GM21515 (cell line): ENCODE measurements at regions not wholly inside any gene's neighbourhood (a gene's known extent, or its start where the extent isn't known, plus 50 kb on each side); places are given as distances from the start of the nearest gene placed in this dataset.

Experiments
- ATAC-seq: cut with Tn5 transposase; IDR thresholded peaks from one replicate; pipeline ENCODE4 v1.9.1; 2021; ENCODE audit not compliant: unreplicated experiment

- no peak for ATAC-seq
Measured at GRCh38 chr9:81841333-81841732, 86.9 kb upstream of the SPATA31D4 start.

DNA sequence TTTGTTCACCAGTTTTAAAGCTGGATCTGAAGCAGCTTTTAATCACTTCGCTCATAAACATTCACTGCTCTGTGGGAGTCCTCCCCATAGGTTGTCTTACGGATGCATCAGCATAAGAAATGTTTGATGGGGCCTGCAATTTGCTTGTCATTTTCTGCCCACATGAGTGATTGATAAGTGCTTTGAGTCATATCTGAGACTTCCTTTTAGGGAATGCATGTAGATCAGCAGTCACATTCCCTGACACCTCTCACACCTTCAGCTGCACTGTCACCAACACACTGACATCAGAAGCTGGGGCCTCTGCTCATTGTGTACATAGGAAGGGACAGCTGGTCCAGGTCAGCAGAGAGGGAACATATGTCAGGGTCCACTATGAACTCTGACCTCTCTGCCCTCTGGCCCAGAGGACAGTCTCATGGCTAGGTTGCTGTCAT, 84.1 kb upstream of the SPATA31D4 start:
- ATAC-seq: no peak

GRCh38 chr9:81847181-81847915, 80.9 kb upstream of the SPATA31D4 start:
- ATAC-seq: no peak

DNA sequence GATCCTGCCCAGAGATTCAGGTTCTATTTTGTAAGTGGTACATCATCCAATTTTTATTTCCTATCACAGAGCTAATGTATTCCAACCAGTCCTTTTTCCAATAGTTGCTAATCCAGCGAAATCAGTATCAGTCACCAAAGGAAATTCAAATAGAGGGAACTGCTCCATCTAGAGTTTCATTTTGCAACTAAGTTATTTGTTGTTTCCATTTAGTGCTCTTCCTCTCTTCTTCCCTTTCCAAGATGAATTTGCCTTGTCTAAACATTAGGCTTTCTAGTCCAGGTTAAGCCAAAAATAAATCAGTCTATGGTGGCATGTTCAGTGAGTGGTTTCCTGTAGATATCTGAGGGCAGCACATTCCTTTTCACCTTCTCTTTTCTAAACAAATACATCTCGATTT, 79.8 kb upstream of the SPATA31D4 start:
- no peak for ATAC-seq

- no peak for ATAC-seq
Measured at GRCh38 chr9:81849631-81850259, 78.5 kb upstream of the SPATA31D4 start.

DNA sequence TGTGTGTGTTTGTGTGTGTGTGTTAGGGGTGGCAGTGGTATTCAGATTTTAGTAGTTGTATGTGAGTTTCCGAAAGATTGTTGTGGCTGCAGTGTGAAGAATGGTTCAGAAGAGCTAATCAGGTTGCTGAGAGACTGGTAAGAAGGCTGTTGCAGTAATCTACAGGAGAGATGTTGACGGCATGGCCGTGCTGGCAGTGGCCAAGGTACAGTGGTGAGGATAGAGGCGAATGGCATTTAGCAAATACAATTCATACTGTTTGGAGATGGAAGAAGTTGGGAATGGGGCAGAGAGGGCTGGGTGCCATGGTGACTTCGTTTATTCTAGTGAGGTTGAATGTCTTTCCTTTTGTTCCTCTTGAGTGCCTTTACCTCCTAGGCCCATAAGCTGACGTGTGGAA, 77.5 kb upstream of the SPATA31D4 start:
- no peak for ATAC-seq

DNA sequence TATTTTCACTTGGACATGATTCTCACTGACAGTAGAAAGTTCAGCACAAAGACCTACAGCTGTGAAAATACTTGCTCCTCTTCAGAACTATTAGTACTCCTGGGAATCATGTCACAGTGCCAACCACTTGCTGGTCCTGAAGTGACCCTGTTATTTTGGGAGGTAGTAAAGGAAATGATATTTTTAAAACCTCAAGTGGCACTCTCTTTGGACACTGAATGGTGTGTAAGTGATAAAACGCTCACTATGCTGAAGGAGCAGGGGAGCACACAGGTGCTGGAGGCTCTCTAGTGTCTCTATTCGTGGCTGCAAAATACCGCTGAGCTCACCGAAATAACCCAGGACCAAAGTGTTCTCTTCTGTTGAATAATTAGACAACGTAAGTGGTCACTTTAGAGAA, 76.9 kb upstream of the SPATA31D4 start:
- ATAC-seq: no peak

DNA sequence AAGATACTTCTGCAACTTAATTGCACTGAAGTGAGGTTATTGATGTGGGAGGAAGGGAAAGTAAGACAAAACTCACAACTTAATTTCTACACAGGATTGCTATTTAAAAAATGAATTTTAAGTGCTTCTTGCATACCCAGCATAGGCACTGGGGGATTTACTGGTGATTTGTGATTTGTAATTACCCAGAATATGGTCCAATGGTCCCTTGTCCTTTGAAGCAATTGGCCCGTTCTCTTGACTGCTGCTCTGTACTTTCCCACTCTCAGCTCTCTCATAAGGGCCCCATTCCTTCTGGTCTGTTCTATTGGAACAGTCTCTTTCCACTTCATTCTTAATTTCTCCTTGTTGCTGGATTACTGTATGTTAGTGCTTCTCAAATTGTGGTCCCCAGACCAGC, 75.4 kb upstream of the SPATA31D4 start:
- no peak for ATAC-seq

- ATAC-seq: no peak
Measured at GRCh38 chr9:81855538-81855937, 72.7 kb upstream of the SPATA31D4 start.

DNA sequence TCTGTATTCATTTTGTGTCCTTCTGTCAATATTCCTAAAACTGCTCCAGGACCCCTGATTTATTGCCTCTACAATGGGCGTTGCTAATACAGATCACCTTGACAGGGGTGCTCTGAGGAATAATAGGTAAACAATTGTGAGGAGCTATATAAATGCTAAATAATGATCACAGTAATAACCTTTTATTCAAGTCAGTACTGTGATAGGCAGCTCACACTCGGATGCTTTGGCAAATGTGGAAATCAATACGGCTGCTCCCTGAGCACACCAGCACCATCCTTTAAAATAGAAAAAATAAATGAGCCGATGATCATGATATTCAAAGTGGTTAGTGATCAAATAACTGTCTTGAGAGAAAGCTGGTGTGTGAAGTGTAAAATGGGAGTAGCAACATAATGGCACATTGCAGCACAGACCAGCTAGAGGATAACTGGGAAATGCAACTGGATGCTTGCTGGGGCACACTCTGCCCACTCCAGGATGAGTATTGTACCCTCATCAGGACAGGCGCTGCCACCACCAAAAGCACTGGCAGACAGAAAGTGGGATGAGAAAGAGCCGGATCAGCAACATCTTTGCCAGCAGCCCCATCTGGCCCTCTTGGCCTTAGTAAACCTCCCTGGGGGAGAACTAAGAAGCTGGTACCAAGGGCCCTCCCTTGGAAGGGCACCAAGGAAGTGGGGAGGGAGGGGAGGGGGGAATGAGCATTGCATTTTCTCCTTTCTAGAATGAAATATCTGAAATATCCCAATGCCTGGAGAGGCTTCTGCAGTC, 69.4 kb upstream of the SPATA31D4 start:
- no peak for ATAC-seq

DNA sequence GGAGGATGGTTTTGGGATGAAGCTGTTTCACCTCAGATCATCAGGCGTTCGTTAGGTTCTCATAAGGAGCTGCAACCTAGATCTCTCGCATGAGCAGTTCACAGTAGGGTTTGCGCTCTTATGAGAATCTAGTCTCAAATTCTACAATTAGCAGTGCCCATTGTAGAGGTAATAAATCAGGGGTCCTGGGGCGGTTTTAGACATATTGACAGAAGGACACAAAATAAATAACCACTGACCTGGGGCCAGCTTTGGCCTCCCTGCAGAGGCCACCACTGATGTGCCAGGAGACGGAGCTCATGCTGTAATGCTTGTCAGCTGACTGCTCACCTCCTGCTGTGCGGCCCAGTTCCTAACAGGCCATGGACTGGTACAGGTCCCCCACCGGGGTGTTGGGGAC, 67.6 kb upstream of the SPATA31D4 start:
- no peak for ATAC-seq

GRCh38 chr9:81861644-81862043, 66.6 kb upstream of the SPATA31D4 start:
- no peak for ATAC-seq

DNA sequence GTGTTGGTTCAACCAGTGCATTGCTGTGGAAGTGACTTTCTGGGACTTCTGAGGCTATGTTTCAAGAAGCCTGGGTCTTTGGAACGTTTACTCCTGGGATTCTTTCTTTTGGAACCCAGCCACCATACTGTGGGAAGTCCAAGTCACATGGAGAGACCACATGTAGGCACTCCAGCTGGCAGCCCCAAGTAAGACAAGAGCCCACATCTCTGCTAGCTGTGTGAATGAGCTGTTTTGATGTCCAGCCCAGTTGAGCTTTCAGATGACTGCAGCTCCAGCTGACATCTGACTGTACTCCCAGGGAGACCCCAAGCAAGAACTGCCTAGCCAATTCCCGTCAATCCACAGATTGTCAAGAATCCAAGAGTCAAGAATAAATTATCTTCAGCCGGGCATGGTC, 60.1 kb upstream of the SPATA31D4 start:
- no peak for ATAC-seq

GRCh38 chr9:81871695-81872094, 56.5 kb upstream of the SPATA31D4 start:
- no peak for ATAC-seq

DNA sequence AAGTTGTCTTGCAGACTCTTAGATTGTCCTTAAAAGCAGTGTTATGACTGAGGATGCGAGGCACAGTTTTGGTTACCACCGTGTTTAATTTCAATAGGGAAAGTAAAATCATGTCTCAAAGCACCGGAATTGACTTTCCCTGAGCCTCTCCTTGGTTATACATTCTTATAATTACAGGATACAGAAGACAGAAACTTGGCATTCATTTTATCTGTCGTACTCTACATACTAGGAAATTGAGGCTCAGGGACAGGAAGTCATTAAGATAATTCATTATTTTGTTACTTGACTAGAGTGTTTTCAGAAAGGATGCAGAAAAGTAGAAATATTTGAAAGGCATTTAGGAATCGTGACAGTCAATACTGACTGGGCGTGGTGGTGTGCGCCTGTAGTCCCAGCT, 54.0 kb upstream of the SPATA31D4 start:
- ATAC-seq: no peak

- ATAC-seq: no peak
Measured at GRCh38 chr9:81874931-81875330, 53.3 kb upstream of the SPATA31D4 start.

DNA sequence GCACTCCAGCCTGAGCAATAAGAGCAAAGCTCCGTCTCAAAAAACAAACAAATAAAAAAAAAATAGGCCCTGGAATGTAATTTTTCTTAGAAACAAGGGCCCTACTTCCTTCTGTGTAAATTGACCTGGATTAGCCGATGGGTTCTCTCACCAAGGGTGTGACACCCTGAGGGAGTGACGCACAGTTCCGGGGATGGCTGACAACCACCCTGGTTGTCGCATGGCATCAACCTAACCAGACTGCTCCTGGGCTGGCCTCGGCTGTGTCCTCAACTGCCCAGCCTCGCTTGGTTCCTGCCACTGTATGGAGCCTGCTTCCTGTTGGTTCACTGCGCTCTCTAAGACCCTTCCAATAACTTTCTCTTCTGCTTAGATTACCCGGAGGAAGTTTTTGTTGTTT, 51.2 kb upstream of the SPATA31D4 start:
- ATAC-seq: no peak
